Muscle of arm (tissue), 1 donor: ENCODE measurements at regions not wholly inside any gene's neighbourhood (a gene's known extent, or its start where the extent isn't known, plus 50 kb on each side); places are given as distances from the start of the nearest gene placed in this dataset.
"Not testable (repeated sequence)": the region's sequence is repeated elsewhere in the genome, so short reads cannot be mapped to it uniquely, and the experiment has no call there.

Experiments
- DNase-seq: peaks from one replicate; pipeline ENCODE4 v3.0.0-alpha.2; 2013

DNA sequence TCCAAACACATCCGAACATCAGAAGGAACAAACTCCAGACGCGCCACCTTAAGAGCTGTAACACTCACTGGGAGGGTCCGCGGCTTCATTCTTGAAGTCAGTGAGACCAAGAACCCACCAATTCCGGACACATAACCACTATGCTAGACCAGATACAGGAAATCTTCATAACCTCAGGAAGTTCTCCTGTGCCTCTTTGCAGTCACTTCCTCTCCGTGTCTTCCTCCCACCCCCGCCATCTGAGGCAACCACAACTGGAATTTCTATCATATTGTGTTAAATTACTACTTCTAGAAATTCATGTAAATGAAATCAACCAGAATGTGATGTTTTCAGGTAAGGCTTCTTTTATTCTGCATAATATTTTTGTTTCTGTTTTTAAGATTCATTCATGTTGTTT is 631.0 kb upstream of the NXPH2 start:
- no peak for DNase-seq

DNA sequence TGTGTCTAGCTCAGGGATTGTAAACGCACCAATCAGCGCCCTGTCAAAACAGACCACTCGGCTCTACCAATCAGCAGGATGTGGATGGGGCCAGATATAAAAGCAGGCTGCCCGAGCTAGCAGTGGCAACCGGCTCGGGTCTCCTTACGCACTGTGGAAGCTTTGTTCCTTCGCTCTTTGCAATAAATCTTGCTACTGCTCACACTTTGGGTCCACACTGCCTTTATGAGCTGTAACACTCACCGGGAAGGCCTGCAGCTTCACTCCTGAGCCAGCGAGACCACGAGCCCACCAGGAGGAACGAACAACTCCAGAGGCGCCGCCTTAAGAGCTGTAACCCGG is 630.6 kb upstream of the NXPH2 start:
- DNase-seq, result not testable (repeated sequence)

DNA sequence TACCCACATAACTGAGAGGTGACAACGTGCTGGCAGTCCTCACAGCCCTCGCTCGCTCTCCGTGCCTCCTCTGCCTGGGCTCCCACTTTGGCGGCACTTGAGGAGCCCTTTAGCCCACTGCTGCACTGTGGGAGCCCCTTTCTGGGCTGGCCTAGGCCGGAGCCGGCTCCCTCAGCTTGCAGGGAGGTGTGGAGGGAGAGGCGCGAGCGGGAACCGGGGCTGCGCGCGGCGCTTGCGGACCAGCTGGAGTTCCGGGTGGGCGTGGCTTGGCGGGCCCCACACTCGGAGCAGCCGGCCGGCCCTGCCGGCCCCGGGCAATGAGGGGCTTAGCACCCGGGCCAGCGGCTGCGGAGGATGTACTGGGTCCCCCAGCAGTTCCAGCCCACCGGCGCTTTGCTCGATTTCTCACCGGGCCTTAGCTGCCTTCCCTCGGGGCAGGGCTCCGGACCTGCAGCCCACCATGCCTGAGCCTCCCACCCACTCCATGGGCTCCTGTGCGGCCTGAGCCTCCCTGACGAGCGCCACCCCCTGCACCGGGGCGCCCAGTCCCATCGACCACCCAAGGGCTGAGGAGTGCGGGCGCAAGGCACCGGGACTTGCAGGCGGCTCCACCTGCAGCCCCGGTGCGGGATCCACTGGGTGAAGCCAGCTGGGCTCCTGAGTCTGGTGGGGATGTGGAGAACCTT is 630.1 kb upstream of the NXPH2 start:
- not testable (repeated sequence) for DNase-seq

DNA sequence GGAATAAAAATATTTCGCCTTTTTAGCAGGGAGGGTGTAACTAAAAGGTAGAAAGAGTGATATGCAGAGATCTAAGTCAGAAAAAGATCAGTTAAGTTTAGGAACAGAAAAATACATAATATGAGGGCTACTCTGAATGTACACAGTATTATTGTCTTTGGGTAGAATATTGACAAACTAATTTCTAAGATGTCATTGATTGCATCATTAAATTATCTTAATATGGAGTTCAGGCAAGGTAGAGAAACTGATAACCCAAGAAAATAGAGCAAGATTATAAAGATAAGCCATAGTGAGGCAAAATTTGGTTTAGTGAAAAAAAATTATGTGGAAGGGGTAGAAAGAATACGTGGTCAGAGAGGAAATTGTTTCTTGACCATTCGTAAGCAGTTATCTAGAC is 629.0 kb upstream of the NXPH2 start:
- DNase-seq, result no peak

DNA sequence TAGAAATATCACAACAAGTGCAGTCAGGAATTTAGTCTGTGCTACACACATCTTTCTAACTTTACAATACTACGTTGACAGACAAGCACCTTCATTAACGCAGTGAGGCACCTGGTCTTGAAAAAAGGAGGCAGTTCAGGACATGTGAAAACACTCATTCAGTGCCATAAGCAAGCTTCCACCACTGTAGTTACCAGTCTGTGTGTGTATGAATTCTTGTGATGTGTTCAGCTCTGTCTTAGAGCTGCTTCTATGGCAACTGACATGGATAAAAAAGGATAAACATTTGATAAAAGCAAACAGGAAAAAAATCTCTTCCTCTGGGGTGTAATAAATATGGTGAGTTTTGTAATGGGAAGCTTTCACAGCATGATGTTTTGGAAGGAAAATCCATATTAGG is 623.8 kb upstream of the NXPH2 start:
- no peak for DNase-seq

DNA sequence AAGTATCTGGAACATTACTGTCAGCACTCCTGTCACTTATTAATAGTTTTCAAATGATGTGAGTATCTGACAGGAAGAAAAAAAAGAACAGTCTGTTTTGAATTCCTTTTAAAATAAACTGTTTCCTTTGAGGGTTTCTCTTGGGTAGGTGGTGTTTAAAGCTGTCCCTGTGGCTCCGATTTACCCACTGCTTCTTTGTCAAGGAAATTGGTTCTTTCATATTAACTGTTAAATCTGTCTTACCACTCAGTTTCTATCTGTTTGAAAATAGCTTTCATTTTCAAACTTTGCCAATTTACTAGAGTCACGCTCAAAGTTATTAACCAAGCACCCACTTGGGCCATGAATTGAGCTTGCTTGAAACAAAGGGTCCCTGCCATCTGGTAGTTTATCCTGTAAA is 614.6 kb upstream of the NXPH2 start:
- DNase-seq, result no peak

DNA sequence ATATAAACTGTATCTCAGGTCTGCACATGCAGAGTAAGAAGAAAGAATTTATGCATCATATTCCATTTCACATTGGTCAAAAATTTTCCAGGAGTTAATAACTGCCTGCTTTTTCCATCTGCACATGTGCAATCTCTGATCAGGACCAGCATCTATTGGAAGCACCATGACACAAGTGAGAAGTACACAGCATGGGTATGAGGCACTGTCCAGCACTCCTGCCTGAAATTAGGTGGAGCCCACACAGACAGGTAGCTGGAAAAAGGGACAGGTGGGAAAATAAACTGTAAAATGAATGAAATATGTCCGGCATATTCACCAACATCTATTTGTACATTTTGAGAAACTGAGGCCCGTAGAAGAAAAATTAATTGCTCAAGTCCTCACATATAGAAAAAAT is 609.2 kb upstream of the NXPH2 start:
- no peak for DNase-seq

DNA sequence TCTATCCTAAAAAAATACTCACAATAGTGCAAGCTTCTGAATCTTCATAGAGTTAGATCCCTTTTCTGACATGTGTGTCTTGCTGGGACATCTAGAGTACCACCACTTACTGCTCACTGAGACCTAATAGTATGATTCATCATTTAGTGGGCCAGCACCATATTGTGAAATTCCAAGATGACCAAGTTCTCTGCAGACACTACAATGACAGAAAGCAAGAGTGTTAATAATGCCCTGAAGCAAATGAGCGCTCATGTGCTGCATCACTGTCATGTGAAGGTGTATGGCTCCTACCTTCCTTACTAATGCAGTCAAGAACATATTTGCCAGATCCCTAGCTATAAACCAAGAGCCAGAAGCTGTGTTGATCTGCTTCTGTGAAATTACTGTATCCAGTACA is 606.2 kb upstream of the NXPH2 start:
- DNase-seq, result no peak

DNA sequence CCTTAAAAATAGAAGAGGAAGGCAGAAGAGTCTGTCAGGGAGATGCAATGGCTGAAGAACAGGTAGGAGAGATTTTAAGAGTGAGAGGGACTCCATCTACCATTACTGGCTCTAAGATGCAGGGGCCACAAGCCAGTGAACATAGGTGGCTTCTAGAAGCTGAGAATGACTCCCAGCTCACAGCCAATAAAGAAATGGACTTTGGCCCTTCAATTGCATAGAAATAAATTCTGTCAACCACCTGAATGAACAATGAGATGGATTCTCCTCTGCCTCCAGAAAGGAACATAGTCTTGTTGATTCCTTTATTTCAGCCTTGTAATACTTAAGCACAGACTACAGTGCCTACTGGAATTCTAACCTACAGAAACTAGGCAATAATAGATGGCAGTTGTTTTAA is 603.3 kb upstream of the NXPH2 start:
- no peak for DNase-seq

DNA sequence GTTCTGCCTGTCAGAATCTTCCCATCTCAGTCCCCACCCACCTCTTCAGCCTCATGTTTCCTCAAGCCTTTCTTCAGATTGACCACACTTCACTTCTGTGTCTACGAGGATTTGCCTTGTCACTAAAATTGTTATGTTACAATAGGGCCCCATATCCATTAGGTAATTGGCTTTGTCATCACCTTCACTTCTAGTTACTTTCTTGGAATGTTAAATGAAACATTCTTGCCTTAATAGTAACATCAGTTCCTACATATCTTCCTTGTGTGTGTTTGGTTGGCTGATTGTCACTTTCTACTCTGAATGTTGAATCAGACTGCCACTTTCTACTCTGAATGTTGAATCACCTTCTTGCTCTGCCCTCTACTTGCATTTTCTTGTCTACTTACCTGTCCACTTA is 599.9 kb upstream of the NXPH2 start:
- no peak for DNase-seq

DNA sequence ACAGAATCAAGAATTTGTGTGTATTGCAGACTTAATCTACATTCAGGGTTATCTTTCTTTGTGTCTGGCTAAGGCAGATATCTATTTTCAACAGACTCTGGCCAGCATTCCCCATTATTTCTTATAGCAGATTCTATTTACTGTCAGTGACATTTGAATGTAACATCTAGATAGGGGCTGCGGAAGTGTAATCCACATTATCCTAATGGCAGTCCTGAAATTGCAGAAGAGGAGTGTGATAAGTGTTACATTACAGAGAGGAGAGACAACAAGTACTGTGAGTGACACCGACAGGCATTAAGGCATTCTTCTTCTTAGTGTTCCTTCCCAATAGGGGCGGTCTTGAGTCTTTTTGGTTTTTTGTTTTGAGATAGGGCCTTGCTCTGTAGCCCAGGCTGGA is 598.2 kb upstream of the NXPH2 start:
- DNase-seq, result no peak

DNA sequence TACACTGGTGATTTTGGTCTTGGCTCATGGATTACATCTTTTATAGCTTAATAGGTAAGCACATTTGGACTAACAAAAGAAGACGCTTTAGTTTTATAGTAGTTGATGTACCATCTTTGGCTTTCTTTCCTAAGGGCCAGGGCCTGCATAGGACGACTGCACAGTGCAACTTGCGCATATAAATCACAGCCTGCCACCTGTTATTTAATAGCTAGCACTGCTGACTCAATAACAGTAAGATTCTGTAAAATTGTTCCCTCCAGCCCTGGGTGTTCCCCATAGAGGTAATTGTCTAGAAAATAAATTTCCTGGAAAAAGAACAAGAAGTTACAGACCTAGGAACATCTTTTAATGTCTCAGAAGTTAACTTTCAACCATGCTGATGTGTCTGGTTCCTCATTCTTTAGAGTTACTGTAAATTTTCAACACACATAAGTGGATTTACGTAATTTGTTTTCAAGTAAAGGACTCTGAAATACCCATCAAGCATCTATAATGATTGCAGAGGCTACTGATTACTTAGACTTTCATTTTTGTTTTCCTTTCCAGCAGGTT is 594.2 kb upstream of the NXPH2 start:
- no peak for DNase-seq

DNA sequence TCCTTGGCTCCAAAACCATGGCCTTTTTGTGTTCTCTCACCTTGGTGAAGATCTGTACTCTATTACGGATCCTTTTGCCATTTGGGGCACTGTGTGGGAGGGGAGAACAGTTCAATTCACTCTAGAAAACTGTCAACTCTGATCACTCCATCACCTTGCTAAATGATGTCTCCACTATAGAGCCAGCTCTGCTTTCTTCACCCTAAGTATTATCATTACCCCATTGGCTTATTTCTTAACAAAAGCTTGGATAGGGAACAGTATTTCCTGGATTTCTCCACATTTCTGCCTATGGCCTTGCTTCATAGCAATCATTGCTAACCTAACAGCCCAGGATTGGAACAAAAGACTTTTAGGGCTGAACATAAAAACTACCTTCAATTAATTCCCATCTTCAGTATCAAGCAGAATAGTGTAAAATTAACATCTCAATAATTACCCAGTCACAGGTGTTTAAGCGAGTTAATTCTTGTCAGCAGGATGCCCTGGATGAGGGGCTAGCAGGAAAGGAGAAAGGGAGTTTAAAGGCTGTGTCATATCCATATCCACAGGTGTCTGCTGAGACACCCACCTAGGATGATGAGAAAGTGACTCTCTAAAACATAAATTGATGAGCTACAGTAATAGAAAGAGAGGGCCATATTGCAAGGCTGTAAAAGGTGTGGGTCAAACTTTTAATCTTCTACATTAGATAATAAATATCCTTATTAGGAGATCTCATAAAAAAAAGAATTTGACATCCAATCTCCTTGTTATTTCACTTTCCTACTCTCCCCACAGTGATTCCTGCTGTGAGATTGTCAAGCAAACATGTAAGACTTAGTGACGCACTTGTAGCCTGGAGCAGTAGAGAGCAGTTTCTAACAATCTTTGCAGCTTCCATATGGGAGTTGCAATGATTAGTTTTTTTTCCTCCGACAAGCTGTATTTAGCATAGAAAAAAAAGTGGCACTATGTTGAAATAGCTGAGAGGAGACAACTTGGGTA is 589.5 kb upstream of the NXPH2 start:
- DNase-seq, result no peak

DNA sequence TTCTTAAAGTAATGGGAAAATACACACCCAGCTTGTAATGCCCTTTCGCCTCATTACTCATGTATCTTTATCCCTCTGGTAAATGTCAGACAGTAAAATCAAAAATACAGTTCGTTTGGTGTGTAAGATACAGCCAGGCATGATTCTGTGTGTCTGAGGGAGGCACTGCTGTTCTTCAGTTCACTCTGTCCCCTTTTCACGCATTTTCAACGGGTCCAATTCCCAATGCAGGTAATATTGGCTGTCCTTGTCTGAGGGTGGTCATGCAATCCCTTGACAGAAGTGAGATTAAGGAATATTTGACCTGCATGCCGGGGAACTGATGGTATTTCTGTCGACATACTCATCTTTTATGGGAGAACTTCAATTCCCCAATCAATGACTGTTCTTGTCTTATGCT is 587.2 kb upstream of the NXPH2 start:
- no peak for DNase-seq

DNA sequence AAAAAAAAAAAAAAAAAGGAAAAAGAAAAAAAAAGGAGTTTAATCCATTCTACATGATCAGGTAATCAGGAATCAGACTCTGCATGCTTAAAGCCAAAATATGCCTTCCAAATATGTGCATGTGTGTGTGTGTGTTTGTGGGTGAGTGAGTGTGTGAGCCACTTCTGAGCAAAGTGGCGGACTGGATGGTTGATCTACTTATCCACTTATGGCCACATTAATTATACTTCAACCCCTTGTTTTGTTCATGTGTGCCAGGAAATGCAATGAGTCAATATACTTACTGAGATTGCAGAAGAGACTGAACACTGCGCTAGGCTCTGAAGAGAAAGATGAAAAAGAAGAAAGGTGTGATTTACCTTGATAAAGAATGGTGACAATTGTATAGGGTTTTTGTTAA is 586.5 kb upstream of the NXPH2 start:
- no peak for DNase-seq

DNA sequence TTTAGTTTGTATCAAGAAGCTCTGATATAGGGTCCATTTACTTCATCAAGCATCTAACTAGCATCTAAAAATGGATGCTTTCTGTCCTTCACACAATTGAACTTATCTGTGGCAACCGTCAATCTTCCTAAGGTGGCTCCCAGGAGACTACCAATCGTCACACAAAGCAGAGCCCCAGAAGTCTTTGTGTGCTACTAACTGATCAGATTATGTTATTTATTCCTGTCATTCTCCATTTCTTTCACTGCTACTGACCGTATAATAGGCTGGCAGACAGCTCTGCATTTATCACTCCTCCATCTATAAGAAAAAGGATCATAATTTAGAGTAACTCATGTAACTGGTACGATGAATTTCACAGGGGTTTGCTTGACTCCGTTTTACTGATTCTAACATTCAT is 585.0 kb upstream of the NXPH2 start:
- DNase-seq, result no peak

DNA sequence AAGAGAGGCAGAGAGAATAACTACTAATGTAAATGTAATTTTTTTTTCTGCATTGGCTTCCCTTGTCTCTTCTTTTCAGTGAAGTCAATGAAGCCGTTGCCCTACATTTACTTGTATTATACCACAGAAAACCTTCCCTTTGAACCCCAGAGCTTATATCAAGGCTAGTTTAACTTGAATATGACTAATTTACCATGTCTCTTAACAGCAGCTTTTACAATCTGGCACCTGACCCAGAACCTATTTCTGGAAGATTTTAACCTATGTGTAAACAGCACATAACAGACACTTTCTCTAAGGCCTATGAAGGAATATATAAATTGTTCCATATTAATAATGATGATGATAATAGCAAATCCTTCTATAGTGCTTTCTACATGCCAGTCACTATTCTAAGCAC is 580.5 kb upstream of the NXPH2 start:
- DNase-seq, result no peak

DNA sequence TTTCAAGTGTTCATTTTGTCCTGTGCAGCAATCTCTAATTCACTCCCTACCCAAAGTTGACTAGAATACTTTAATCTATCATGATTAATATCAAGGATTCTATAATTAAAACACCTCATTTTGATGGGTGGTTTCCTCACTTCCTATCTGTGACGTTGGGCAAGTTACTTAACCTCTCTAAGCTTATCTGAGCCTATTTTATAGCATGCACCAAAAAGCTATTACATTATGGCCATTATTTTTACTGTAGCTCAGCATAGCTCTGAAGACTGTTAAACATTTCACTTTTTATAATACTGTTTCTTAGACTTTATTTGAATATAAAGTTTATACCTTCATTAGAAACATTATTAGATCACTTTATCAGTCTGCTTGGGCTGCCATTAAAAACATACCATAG is 579.6 kb upstream of the NXPH2 start:
- DNase-seq, result no peak

DNA sequence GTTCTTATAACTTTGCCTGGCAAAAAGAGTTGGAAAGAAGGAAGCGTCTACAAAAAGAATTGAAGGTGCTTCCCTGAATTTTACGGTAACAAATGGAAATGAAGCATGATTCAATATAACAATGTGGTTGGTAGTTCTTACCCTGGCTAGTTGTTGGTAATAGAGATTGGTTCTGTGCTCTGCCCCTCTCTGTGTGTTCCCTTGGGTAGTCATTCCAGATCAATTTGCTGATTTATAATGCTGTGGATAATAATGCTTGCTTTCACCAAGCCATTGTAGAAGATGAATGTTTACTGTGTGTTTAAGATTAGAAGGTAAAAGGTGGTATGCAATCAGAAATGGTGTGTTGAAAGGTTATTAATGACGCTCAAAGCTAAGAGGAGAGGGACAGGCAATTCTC is 577.8 kb upstream of the NXPH2 start:
- DNase-seq, result no peak

DNA sequence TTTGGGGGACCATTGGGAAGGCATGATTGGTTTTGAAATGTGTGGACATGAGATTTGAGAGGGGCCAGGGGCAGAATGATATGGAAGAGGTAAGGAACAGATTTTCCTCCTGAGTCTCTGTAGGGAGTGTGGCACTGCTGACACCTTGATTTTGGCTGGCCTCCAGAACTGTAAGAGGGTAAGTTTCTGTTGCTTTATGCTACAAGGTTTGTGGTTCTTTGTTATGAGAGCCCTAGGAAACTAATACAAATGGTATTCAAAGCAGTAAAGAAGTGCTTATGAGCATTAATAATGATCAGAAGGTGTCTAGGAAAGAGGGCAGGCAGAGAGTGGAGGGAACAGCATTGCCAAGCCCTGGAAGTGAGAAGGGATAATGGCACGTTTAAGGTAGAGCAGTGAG is 574.3 kb upstream of the NXPH2 start:
- DNase-seq, result no peak

DNA sequence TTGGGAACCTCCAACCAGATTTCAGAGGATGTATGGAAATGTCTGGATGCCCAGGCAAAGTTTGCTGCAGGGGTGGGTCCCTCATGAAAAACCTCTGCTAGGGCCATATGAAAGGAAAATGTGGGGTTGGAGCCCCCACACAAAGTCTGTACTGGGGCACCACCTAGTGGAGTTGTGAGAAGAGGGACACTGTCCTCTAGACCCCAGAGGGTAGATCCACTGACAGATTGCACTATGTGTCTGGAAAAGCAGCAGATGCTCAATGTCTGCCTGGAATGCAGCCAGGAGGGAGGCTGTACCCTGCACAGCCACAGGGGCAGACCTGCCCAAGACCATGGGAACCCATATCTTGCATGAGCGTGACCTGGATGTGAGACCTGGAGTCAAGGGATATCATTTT is 573.7 kb upstream of the NXPH2 start:
- DNase-seq, result no peak

DNA sequence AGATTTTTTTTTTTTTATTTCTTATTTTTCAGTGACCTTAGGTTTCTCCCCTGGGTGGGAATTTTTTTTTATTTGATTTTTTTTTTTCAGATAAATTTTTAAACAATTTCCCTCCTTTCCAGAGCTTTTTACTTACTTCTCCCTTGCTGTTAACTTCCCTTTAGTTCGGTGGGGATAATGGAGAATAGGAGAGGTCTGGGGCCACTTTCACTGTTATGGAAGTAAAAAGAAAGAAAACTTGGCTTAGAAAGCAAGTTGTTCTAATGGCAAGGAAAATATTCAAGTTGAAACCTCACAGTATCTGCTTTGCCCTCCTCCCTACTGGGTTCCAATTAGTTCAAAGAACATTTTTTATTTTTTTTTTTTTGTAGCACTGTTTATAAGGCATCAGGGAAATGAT is 537.1 kb upstream of the NXPH2 start:
- DNase-seq, result no peak

DNA sequence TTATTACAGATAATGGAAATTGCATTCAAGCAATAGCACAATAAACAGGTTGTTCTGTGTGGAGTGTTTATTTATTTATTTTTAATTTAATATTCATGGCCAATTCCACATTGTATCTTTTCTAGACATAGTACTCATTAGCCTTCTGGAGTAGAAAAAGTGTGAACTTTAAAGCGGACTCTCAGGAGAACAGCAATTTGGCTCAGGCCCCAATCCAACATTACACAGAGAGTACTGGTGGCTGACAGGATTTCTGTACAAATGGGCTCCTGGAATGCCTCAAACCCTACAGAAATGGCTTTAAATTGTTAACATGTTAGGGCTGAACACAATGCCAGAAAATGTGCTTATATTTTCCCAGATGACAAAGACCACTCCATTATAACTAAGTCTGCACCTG is 533.9 kb upstream of the NXPH2 start:
- no peak for DNase-seq
